NCI-H2107 treated with DMSO at 0.1 percent for 48 hours (cell line): ENCODE measurements at regions not wholly inside any gene's neighbourhood (a gene's known extent, or its start where the extent isn't known, plus 50 kb on each side); places are given as distances from the start of the nearest gene placed in this dataset.
A peak's percentile ranks its signal among the peaks of the same experiment; 100 is the strongest.

Experiments
- DNase-seq: peaks from one replicate; lab custom pipeline; 2025; ENCODE audit not compliant: unreplicated experiment; lab: John Stamatoyannopoulos, UW

DNA sequence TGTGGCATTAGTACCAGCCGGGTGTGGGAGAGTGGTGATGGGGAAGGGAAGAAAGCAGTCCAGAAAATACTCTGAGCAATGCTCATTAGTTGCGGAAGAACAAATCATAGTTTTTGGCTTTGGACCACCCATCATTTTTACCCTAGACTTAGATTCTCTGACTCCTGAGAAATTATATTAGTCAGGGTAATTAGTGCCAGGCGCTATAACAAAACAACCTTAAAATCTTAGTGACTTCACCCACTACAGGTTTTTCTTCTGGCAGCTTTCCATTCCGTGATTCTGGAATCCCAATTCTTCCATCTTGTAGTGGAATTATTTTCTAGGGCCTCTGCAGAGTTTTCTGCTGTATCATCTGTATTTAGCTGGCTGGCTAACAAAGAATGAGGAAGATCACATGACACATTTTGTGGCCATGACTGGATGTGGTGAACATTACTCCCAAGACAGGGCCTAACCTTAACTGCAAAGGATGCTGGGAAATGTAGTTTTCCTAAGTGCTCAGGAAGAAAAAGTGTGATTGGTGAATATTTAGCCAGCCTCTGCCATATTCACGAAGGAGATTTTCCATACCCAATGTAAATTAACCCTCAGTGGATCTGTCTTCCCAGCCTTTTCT is 373.0 kb upstream of the MEF2C start:
- no peak for DNase-seq

DNA sequence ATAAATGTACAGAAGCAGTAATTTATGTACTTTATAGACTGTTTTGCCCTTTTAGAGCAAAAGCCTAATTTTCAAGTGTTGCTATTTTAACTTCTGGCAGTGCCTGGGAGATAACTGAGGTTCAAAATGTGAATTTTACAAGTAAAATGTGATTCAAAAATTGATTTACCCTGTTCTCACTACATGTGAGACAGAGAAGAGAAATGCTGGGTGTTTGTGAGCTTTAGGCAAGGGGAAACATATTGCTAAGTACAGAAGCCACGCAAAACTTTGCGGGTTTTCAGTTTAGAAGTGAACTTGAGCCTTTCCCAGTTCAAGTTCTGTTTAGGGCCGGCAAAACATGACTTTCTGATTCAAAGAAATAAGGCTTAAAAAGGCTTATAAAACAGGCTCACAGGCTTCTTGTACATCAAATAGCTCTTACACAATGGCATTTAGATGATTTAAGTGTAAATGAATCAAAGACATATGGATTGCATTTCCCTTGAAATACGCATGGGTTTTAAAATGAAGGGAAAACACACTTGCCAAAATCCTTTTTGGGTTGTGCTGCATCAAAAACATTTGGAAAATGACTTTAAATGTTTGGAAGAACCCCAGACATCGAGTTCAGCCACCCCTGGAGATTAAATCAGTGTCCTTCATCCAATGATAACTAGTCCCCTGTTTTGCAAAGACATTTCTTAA is 370.8 kb upstream of the MEF2C start:
- no peak for DNase-seq

DNA sequence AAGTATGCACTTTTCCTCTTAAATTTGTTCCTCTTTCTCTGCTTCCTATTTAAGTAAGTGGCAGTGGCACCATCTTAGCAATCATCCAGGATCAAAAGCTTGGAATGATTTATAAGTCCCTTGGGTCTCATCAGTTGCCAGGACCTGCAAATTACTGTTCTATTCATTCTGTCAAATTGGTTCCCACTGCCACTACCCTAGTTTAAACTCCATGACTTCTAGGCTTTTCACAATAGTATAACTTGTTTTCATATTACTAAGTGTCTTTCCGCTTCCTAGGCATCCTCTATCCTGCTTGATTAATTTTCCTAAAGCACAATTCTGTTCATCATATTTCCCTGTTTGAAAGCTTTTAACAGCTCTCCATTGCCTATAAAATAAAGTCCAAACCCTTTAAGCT is 363.9 kb upstream of the MEF2C start:
- DNase-seq = no peak

DNA sequence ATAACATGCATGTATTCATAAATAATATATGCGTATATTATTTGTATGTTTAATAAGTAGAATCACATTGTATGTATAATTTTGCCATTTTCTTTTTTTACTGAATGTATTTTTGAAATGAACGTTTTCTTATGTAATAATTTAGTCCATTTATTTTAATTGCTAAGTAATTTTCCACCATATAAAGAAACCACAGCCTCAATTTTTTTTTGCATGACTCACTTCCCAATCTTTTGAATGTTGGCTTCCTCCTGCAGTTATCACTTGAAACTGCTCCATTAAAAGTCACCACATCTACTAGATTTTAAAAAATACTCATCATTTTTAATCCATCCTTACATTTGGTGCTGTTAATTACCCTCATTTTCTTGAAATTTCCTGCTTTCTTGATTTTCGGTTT is 363.3 kb upstream of the MEF2C start:
- DNase-seq = no peak

DNA sequence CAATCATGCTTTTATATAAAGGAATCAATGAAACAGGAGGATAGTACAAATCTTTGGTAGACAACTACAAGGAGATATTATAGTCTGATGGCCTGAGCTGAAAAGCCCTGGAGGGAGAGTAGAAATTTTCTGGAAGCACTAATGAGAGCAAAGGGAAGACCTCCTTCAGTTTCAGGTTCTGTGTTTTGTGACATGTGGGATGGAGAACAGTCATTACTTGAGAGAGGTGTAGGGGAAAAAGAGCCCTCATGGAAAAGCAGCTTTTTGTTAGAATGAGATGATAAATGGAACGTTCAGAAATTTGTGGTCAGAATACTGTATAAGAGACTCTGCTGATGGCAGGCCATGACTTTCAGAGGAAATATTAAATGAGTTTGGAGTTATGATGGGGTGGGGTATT is 360.6 kb upstream of the MEF2C start:
- DNase-seq = no peak

DNA sequence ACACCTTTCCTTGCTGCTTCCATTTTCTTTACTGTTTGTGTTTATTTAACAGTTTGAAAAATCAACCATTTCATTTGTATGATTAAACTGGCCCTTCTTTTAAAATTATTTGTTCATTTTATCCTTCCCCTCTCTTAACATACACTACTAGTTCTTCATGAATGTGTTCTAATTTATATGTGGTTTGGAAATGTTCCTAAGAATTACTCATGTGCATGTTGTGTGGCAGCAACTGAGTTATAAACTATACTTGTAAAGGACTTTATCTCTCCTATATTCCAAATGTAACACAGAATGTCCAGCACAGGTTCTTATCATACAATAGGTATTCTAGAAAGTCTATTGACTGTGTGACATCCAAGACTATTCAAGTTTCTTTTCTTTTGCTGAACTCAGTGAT is 358.2 kb upstream of the MEF2C start:
- DNase-seq = no peak

DNA sequence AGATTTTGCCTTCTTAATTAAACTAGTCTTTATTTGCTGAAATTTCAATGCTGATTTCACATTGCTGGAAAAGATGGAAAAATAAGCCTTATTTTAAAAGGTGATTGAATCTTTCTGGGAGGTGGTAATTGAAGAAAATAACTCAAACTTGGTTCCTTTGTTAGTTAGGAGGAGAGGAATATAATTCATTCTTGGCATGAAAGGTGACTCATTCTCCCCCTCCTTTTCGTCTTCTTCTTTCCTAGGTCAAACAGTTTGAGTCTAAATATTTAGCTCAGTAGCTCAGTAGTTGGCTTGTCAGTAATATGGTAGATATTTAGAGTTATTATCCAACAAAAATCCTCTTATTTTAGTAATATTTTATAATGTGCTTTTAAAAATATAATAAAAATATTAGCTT is 353.9 kb upstream of the MEF2C start:
- DNase-seq = no peak

DNA sequence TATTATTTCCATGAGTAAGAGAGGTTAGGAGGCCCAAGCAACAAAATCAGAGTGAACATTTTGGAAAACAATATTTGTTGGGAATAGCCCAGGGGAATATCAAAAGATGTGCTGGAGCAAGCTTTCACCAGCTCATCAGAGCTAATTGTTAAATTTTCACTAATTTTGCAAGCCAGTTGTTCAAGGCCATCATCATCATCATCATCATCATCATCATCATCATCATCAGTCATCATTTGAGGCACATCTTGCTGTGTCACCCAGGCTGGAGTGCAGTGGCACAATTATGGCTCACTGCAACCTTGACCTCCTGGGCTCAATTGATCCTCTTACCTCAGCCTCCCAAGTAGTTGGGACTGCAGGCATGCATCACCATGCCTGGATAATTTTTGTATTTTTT is 350.5 kb upstream of the MEF2C start:
- DNase-seq = no peak

DNA sequence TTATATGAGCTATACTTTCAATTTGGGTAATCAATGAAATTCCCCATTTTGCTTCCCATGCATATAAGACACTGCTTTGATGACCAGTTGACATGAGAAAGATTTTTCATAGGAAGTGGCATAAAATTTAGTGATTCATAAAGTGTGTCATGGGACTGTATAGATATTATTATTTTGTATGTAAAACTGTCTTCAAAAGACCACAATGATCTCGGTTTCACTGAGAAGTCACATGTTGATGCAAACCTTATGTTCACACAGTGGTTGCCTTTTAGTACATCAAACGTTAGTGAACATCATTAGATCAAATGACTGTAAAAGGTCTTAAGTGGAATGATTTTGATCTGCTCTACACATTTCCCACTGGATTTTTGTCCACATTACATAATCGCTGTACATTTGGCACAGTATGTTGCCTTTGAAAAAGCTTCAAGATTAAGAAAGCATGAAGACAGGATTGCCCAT is 349.2 kb upstream of the MEF2C start:
- no peak for DNase-seq

DNA sequence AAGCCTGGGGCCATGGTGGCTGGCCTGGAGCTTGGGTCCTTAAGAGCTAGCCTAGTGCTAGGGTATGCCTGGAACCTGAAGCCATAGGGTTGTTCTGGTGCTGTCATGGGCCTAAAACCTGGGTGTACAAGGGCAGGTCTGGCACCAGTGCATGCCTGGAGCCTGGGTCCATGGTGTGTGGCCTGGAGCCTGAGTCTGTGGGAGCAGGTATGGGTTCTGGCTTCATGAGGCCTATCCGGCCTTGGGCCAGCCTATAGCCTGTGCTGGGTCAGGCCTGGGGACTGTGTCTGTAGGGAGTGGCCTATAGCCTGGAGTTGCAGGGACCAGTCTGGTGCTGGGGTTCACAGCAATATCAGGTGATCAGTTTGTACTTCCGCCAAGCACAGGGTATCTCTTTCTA is 347.2 kb upstream of the MEF2C start:
- DNase-seq = no peak

DNA sequence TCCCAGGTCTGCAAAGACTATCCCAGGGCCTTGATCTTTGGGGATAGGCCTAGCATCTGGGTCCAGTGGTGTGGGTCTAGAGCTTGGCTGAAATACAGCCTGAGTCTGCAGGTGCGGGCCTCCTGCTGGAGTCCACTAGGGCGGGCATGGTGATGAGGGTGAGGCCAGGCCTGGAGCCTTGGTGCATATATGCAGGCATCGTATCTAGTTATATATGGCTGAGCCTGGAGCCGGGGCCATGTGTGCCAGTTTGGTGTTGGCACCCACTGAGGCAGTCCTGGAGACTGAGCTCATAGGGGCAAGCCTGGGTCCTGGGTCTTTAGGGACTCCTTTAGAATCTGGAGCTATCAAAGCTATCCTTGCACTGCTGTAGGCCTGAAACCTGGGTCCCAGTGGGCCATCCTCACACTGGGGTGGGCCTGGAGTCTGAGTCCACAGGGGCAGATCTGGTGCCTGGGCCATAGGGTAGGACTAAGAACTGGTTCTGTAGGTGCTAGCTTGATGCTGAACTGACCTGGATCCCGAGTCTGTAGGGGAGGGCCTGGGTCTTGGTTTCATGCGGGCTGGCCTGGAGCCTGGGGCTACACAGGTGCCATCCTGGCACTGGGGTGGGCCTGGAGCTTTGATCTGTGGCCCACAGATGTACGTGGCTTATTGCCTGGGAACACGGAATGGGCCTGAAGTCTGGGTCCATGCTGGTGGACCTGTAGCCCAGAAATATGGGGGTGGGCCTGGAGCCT is 346.5 kb upstream of the MEF2C start:
- DNase-seq = no peak

DNA sequence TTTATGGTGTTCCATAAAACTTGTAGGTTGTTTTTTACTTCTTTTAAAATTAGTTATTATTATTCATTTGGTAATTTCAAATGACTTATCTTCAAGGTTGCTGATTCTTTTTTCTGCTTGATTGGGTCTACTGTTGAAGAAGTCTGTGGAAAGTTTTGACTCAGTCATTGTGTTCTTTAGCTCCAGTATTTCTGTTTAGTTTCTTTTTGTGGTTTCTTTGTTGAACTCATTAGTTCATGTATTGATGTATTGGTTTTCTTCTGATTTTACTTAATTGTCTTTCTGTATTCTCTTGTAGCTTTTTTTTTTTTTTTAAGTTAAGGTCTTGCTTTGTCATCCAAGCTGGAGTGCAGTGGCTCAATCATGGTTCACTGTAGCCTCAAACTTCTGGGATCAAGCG is 345.4 kb upstream of the MEF2C start:
- DNase-seq = no peak

DNA sequence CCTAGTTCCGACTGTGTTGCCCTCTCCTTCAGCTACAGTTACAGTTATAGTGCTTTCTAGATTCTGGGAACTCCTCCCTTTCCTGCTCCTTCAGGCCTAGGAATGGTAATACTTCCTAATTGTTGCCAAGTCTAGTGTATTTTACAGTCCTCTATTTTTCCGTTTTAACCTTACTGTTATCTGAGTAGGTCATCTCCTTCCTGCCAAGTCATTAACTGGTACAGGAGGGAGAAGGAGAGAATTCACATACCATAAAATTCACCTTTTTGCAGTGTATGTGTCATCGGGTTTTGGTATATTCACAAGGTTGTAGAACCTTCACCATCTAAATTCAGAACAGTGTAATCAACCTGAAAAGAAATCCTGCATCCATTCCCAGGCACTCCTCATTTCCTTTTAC is 335.4 kb upstream of the MEF2C start:
- no peak for DNase-seq

DNA sequence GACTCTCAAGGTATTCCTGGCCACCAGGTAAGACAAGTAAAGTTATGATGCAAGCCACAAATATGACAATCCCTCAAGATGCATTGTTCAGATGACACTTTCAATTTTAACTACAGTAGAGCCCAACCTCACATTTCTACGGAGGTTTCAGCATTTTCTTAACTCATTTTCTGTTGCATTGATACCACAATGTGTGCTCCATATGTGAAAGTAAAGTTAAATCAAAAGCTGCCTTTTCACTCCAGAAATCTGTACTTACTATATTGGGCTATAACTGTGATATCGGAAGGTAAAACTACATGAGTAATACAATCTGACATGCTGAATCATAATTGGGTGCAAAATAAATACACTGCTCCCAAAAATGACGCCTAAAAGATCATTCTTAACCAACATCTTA is 333.6 kb upstream of the MEF2C start:
- no peak for DNase-seq

DNA sequence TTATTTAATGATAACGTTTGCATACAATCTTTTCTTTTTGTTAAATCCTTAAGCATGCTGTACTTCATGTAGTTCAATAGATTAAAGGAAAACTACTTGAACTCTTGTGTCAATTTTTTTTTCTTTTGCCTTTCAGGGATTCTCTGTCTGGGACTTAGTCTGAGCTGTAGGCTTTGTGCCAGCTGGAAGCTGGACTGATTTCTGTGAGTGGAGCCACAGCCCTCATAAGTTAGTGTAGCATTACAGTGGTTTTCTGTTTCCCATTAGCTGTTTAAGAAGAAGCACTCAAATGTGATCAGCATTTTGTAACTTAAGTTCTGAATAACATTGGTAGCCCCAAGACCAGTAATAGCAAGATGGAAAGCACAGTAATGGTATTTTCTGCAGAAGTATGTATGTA is 330.6 kb upstream of the MEF2C start:
- DNase-seq = peak; percentile 1

DNA sequence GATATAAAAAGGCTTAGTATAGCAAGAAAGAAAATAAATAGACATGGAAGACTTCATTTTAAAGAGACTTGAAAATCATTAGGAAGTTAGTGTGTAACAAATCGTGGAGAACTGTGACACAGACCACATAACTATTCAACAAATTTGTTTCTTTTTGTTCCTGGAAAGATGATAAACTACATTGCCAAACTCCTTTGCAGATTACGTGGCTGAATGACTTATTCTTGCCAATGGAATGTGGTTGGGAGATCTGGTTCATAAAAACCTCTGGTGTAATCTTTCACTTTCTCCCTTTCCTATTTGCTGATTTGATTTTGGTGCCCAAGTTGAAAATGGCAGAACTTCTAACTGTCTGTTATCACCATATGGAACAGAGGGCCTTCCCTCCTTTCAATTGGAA is 328.9 kb upstream of the MEF2C start:
- DNase-seq = no peak

DNA sequence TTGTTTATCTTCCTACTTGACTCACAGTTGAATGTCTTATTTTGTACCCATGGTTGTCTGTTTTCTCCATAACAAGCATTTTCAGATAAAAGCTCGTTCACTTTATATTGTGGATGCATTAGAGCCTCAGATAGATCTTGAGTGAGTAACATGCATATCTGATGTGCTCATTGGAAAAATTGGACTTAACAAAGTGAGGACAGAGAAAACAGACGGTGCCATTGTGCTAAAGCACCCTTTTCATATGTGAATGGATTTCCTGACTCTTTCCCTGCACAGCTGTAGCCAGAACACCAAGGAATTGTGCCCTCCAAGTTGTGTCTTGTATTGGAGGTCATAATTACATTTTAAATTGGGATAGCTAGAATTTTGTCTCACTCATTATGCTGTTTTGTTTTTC is 325.8 kb upstream of the MEF2C start:
- no peak for DNase-seq

DNA sequence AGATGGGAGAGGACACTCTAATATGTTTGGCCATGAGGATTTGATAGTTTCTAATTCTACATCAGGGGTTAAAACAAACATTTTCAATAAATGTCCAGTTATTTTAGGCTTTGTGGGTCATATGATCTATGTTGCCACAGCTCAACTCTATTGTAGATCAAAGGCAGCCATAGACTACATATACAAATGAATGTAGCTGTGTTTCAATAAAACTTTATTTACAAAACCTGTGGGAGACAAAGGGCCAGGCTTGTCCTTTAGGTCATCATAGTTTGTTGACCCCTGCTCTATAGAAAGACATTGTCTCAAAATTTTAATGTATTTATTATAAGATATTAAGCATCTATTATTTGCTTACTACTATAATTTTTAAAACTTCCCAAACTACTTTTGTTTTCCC is 325.4 kb upstream of the MEF2C start:
- no peak for DNase-seq

DNA sequence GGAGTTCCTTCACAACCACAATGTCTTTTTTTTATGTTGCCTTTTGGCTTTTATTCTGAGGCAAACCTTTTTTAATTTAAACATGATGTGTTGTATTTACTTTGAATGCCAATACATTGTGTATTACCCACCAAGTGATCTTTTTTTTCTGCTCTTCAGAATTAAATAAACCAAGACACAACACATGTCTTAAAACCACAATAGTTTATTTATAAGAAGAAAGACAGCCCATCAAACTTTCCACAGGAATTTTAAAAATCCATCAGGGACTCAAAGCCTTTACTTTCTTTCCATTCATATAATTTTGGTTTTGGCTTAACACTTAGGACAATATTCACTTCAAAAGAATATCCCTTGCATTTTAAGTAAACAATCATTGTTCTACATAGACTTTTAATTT is 321.8 kb upstream of the MEF2C start:
- DNase-seq = no peak

DNA sequence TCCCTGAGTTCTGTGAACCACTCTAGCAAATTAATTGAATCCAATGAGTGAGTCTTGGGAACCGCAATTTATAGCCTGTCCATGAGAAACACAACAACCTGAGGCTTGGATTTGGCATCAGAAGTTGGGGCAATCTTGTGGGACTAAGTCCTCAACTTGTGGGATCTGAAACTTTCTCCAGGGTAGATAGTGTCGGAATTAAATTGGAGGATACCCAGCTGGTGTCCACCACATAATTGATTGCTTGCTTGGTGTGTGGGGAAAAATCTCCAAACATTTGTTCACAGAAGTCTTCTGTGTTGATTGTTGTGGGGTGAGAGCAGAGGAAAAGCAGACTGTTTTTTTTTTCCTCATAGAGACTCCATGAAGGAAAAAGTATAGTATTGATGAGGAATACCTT is 320.6 kb upstream of the MEF2C start:
- DNase-seq = no peak

DNA sequence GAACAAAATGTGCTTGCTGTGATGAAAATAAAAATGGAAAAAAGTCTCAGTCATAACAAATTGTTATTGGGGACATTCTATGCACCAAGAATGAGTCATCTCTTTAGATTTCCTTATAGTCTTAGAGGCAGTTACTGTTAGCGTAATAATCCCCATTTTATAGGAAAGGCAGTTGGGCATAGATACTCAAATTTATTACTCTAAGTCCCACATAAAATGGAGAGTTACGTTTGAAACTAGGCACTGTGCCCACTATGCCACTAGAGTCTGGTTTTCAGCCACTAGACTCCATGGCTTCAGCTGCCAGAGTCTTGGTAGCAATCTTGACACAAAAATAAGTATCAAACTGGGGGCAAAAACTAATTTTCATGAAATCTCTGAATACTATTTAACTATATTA is 317.9 kb upstream of the MEF2C start:
- DNase-seq = no peak

DNA sequence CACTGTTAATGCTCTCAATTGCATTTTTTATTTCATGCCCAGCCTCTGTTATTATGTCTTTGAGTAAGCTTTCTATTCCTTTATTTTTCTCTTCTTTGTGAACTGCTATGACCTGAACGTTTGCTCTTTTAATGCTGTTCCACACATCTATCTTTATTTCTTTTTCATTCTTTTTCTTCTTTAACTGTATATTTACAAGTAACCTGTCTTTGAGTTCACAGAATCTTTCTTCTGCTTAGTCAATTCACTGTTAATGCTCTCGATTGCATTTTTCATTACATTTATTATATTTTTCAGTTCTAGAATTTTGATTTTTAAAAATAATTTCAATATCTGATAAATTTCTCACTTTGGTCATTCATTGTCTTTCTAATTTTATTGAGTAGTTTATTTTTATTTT is 316.3 kb upstream of the MEF2C start:
- no peak for DNase-seq
